Nephron progenitor cell (in vitro differentiated cells): ENCODE measurements at regions not wholly inside any gene's neighbourhood (a gene's known extent, or its start where the extent isn't known, plus 50 kb on each side); places are given as distances from the start of the nearest gene placed in this dataset.

Experiments used
- DNase-seq: peaks from one replicate; pipeline ENCODE4 v3.0.0; 2021
- H3K27ac Mint-ChIP-seq: 2 replicates; pipeline ENCODE4 v1.8.0; 2021; ENCODE audit warnings: mild to moderate bottlenecking, moderate library complexity, mixed read lengths
- H3K27me3 Mint-ChIP-seq: 2 replicates; pipeline ENCODE4 v1.8.0; 2021; ENCODE audit warnings: mild to moderate bottlenecking, low read depth, mixed read lengths; ENCODE audit not compliant: poor library complexity
- H3K36me3 Mint-ChIP-seq: 2 replicates; pipeline ENCODE4 v1.8.0; 2021; ENCODE audit warnings: low read depth, mixed read lengths
- H3K4me1 Mint-ChIP-seq: 2 replicates; pipeline ENCODE4 v1.8.0; 2021; ENCODE audit warnings: mixed read lengths
- H3K4me3 Mint-ChIP-seq: 2 replicates; pipeline ENCODE4 v1.8.0; 2021; ENCODE audit warnings: mild to moderate bottlenecking, moderate library complexity, mixed read lengths
- H3K9me3 Mint-ChIP-seq: 2 replicates; pipeline ENCODE4 v1.8.0; 2021; ENCODE audit warnings: mild to moderate bottlenecking, moderate library complexity, mixed read lengths
- CTCF ChIP-seq: fragments of 200-600 bp; sonication (generic); IDR thresholded peaks from 2 replicates; pipeline ENCODE4 v1.5.0; 2021; ENCODE audit warnings: antibody characterized with exemption

- H3K4me1 Mint-ChIP-seq = peaks cover 65% of the 10 kb centered on the region
- no peak for DNase-seq
- H3K27me3 Mint-ChIP-seq = peaks cover 7% of the 10 kb centered on the region
- H3K27ac Mint-ChIP-seq = peak overlapping the region; percentile 100
- peak; percentile 47 for TF ChIP-seq CTCF
- peak overlapping the region; percentile 77 for H3K4me3 Mint-ChIP-seq
- H3K9me3 Mint-ChIP-seq = peaks cover 3% of the 10 kb centered on the region
- no peaks in the 10 kb centered on the region for H3K36me3 Mint-ChIP-seq
Measured at GRCh38 chr10:15439341-15439842, 68.3 kb upstream of the FAM171A1 start.

- Mint-ChIP-seq H3K27ac (peak overlapping the region; percentile 83), H3K9me3 (peaks cover 3% of the 10 kb centered on the region), H3K4me3 (no peak overlapping the region), H3K4me1 (peaks cover 64% of the 10 kb centered on the region), H3K36me3 (peaks cover 4% of the 10 kb centered on the region), H3K27me3 (peaks cover 7% of the 10 kb centered on the region)
- TF ChIP-seq CTCF = no peak
- no peak for DNase-seq
Measured at GRCh38 chr10:15436696-15437095, 65.6 kb upstream of the FAM171A1 start.

- H3K4me3 Mint-ChIP-seq = peak overlapping the region; percentile 66
- peaks cover 9% of the 10 kb centered on the region for H3K36me3 Mint-ChIP-seq
- peak overlapping the region; percentile 87 for H3K27ac Mint-ChIP-seq
- H3K9me3 Mint-ChIP-seq = peaks cover 8% of the 10 kb centered on the region
- peaks cover 51% of the 10 kb centered on the region for H3K4me1 Mint-ChIP-seq
- peak; percentile 44 for DNase-seq
- H3K27me3 Mint-ChIP-seq = peaks cover 10% of the 10 kb centered on the region
- peak; percentile 72 for TF ChIP-seq CTCF
Measured at GRCh38 chr10:15433850-15434537, 62.9 kb upstream of the FAM171A1 start.

GRCh38 chr10:15432266-15432665 lies 61.2 kb upstream of the FAM171A1 start:
- Mint-ChIP-seq H3K27me3 (peaks cover 10% of the 10 kb centered on the region), H3K4me3 (no peak overlapping the region), H3K9me3 (peaks cover 8% of the 10 kb centered on the region), H3K4me1 (peaks cover 58% of the 10 kb centered on the region), H3K27ac (peak overlapping the region; percentile 76), H3K36me3 (peaks cover 9% of the 10 kb centered on the region)
- no peak for TF ChIP-seq CTCF
- no peak for DNase-seq

GRCh38 chr10:15430969-15431771 lies 60.1 kb upstream of the FAM171A1 start:
- Mint-ChIP-seq H3K36me3 (peaks cover 9% of the 10 kb centered on the region), H3K4me3 (no peak overlapping the region), H3K27ac (no peak overlapping the region), H3K4me1 (peaks cover 51% of the 10 kb centered on the region), H3K9me3 (peaks cover 5% of the 10 kb centered on the region), H3K27me3 (peaks cover 10% of the 10 kb centered on the region)
- DNase-seq = no peak
- TF ChIP-seq CTCF = no peak
